NCI-H1105 (cell line): ENCODE measurements at regions not wholly inside any gene's neighbourhood (a gene's known extent, or its start where the extent isn't known, plus 50 kb on each side); places are given as distances from the start of the nearest gene placed in this dataset.

Source experiments
- DNase-seq: peaks from one replicate; lab custom pipeline; 2025; lab: John Stamatoyannopoulos, UW

DNA sequence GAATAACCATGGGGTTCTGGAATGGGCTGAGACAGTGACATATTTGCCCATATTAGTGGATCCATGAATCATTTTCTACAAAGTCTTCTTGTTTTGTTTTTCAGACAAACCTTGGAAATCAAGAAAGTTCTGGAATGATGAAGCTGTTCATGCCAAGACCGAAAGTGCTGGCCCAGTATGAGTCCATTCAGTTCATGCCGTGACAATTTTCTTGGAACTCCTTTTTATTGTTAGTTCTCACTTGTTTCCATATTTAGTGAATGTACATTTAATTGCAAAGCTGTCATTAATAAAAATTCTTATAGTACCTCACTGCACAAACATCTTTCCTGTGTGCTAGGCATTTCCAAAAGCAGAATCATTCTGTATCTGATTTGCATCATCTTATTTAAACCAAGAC is 100.6 kb upstream of the KCNJ15 start:
- DNase-seq, result no peak

DNA sequence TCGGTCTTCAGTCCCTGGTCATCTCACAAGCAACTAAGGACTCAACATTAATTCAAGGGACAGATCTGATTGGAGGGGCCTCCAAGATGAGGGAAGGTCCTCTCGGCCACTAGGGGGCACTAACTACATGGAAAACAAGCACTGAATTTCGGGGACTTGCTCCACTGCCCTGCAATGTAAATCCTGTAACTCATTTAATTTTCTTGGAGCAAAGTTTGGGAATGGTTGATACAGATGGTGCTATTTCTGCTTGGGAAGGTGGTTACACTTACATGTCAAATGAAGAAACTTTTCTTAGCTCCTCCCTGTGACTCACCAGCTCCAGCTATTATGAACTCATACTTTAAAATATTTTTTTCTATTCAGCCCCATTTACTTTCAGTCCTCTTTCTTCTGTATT is 97.4 kb upstream of the KCNJ15 start:
- peak; percentile 37 for DNase-seq

DNA sequence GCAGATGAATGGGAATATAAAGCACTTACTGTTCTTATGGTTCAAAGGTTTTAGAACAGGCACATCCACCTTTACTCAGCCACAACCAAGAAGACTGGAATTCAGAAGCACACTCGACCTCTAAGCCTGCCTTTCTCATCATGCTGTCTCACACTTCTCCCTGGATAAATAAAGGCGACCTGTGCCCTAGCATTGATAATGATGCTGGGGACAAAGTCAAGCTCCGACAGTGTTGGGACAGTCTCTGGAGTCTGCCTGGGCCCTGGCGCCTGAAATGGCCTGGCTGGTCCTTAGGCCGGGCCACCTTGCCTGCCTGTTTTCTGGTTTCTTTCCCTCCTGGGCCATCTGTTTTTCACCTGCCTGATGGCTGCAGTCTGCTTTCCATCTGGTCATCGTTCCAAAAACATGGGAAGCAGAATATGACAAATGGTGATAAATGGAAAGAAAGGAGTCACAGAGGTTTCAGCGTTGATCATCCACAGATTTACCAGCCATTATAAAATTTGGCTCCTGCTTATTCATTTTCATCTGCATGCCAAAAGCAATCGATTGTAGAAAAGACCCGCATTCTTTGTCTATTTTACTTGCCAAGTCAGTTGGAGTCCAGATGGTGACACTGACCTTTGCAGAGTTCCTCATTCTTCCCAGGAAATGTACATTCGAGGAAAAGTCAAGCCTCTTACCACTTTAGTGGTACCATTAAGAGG is 91.2 kb upstream of the KCNJ15 start:
- DNase-seq, result no peak

DNA sequence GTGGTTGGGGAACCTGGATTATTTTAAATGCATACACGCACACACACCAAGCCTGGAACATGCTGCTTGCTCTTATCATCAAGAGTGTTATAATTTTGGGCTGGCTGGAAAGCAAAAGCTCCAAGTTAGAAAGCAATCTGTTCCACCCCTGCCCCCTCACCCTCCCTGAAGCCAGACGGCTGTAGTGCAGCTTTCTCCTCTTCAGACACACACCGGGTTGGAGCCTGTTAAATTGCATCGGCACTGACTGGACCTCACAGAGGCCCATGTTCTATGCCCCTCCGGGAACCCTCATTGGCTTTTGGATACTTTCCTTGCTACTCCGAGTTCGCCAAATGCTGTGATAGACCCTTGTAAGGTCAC is 90.6 kb upstream of the KCNJ15 start:
- DNase-seq, result no peak

DNA sequence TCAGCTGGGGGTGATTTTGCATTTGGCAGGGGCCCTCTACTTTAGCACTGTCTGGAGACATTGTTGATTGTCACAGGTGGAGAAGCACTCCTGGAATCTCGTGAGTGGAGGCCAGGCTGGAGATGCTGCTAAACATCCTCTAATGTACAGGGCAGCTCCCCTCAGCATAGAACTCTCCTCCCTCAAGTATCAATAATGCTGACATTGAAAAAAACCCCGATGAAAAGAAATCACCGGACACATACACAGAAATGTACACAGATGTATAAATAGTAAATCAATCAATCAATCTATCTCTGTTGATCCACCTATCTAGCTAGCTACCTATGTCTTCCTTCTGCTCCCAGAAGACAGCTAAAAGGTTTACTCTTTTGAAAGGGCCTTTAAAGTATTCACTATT is 89.4 kb upstream of the KCNJ15 start:
- no peak for DNase-seq

DNA sequence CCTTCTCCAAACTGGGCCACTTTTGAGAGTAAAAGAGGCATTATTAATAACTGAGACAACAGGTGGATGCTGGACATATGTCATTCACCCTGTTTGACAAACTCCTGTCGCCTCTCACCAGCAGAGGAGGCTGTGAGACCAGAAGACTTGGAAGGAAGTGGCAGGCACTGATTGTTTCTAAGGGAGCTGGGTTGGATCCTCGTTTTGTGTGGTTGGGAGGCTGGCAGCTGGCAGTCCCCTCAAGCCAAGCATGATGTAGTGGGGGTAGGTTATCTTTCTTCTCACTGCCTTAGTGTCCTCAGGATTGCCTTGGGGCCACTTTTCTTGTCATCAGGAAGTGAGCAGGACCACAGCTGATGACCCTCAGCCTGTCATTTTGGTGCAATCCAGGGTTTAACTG is 86.5 kb upstream of the KCNJ15 start:
- no peak for DNase-seq

DNA sequence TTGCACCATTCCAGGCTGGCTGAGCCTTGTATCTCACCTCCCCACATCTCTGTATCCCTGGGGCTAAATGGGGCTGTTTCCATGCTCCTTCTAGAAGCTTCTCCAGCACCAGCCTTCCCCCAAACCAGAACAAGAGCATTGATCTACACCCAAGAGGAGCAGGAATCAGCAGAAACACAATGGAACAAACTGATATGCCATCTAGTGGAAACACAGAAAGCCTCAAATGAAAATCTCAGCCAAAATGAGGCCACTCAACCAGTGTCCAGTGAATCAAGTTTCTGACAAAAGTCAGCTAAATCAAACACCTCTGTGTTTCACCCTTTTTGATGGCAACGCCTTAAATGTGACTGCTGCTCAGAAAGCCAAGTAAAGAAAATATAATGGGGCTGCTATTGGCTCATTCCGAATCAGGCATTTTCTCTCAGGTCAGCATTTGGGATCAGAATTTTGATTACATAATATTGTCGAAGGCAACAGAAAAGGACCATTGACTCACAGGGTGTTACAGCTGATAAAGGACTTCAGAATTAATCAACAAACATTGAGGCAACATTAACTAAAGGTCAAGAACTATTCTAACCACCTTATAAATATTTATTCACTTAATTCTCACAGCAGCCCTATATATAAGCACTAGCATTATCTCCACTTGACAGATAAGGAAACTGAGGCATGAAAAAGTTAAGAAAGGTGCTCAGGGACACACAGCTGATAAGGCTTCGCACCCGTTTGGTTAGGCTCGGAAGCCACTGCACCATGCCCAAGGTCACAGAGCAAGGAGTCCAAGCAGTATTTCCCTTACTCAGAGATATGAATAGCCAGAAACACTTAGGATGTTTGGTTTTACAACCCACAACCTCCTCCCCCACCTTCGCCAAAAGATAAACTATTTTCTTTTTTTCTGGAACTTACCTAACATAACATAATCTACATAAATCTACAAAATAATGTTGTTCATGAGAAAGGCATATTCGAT is 85.8 kb upstream of the KCNJ15 start:
- DNase-seq, result no peak

DNA sequence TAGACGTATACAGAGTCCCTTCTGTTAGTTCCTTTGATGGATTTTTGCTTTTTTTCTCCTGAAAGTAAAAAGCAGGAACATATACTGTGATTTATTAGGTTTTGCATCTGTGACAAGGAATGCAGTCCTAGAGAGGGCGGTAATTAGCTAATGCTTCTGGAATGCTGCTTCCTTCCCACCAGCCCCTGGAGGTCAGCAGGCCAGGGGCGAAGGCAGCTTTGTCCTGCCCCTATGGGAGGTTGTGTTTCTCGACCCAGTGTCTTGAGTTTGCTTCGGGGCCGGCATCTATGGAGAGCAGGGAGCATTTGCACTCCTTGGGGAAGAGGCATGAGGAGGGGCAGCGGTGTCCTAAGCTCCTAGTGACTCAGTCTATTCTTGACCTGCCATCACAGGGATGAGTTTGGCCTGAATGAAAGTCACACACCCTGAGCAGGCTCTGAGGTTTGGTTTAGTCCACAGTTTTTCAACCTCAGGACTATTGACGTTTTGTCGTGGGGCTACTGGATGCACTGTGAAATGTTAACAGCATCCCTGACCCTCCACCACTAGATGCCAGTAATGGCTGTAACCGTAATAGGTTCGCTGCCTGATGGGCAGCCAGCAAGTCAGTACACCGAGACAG is 85.0 kb upstream of the KCNJ15 start:
- DNase-seq, result no peak

DNA sequence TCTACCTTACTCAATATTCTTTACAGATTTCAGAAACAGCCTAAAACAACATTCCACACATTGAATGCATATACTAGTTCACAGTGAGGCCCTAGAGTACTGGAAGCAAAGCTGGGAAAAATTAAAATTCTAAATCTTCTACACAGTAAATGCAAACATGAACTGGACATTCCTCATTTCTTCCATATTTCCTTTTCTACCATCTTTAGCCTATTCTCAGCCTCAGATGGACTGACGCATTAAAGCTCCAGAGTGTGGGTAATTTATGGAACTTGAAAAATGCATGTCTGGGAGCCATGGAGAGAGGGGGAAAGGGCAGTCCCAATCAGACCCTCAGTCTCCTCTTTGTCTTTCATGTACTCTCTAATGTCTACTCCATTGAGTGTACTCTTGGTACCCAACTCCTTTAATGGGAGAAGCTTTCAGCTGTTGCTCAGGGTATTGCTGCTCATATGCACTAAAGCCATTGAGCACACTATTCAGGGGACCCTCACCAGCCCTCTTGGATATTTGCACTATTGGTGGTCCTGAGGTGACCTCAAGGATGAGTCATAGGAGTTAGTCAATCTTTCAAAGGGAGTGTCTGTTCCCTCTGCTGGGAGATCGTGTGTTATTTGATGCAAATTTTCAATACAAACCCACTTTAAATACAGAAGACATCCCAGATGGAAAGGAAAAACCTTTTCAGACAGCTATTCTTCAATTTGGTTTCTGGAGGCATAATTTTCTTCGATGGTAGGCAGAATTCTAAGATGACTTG is 83.3 kb upstream of the KCNJ15 start:
- no peak for DNase-seq

DNA sequence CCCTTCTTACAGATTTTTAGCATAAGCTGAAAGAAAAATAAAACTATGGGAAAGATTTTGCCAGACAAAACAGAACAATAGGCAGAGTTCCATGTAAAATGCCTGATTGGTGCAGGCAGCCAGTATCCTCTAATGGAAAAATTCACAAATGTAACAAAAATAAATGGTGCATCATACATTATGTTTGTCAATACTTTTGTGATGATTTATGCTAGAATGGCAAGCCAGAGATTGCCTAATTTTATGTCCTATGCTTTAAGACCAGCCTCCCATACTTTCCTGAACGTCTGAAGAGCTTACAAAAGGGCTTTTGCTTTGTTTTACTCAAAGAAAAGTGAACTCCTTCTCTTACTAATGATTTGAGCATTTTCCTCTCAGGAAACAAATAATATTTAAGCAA is 81.5 kb upstream of the KCNJ15 start:
- DNase-seq, result no peak

DNA sequence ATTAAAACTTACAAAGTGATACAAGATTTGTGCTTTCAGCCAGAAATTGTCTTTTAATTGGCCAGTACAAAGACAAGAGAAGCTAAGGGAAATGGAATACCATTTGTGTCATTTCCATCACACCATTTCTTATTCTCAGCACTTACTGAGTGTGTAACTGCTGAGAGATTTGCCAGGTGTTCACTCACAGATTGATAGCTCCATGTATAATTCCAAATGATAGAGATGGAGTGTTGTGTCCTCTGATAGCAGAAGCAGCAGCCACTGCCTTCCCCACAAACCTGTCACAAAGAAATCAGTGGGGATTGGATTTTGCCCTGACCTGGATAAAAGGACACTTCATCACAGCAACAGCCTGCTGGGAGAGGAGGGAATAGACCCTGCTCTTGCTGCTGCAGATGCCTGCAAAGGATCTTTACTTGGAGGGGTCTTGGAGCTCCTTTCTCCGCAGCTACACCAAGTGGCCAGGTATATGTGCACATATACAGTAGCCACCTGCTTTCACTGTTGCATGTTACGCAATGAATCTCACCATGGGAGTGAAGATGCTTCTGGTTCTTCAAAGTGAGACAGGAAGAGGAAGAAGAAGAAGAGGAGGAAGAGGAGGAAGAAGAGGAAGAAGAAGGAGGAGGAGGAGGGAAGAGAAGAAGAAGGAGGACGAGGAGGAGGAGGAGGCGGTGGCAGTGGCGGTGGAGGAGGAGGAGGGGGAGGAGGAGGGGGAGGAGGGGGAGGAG is 78.7 kb upstream of the KCNJ15 start:
- DNase-seq, result no peak

DNA sequence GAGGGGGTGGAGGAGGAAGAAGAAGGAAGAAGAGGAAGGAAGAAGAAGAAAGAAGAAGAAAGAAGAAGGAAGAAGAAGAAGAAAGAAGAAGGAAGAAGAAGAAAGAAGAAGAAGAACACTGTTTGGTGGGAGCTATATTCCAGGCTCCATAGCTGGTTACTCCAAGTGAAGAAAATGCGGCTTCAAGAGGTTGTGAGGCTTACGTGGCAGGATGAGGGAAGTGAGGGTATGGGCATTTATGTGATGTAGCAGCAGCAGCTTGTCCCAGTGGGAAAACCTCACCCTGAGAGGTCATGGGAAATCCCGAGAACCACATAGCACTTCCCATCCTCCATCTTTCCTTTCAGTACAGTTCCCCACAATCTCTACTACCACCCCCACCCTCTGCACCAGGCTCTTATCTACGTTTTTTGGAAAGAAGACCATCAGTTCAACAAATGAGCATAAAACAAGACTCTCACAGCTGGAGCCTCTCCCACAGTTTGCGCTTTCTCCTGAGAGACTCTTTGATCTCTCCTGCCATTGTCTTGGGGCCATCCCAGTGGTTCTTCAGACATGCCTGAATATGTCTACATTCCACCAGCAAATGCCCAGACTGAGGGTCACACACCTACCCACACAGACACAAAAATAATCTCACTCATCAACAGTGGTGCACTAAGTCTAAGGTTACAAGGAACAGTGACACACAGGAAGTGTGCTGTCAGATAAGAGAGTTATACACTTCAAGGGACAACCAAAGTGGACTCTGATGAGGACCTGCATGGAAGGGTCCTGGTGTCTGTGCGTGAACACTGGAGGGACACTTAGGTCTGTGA is 77.9 kb upstream of the KCNJ15 start:
- no peak for DNase-seq

DNA sequence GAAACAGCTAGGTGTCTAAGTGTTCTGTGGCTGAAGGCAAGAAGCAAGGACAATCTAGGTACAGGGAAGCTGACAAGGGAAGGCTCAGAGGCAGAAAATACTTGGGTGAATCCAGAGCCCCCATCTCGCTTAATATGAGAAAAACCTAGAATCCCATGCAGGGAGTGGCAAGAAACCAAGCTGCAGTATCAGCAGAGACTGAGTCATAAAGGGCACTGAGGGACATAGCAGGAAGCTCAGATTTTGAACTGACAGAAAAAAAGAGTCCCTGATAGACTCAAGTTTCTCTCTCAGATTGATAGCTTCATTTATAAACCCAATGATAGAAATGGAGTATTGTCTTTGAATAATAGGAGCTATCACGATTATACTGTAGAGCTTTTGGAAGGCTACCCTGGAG is 77.3 kb upstream of the KCNJ15 start:
- DNase-seq, result no peak

DNA sequence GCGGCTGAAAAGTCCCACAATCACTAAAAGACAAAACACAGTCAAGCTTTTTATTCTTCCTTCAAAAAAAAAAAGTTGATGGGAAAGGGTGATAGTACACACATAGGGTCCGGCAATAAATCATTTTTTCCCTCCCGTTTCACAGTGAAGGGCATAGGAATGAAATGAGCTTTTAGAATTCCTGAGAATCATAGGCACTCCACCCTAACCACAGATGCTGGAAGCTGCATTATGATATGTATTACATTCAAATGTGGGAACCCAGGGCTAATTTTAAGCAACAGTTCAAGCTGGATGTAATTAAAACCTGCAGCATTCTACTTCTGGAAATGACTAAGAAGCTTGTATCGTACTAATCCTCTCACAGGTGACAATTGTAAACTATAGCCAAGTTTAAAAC is 75.7 kb upstream of the KCNJ15 start:
- no peak for DNase-seq

DNA sequence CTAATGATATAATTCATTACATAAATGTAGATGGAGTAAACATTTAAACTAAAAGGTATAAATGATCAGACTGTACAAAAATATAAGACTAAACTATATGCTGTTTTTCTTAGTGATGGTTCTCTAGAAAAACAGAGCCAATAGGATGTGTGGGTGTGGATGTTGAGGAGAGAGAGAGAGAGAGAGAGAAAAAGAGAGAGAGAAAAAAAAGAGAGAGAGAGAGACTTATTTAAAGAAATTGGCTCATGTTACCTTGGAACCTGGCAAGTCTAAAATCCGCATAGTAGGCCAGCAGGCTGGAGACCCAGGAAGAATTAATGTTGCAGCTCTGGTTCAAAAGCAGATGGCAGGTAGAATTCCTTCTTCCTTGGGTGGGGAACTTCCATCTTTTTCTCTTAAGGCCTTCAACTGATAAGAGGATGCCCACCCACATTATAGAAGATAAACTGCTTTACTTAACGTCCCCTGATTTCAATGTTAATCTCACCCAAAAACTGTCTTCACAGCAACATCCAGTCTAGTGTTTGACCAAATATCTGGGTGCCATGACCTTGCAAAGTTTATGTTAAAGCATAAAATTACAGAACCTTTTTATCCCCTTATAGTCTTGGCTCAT is 74.3 kb upstream of the KCNJ15 start:
- no peak for DNase-seq

DNA sequence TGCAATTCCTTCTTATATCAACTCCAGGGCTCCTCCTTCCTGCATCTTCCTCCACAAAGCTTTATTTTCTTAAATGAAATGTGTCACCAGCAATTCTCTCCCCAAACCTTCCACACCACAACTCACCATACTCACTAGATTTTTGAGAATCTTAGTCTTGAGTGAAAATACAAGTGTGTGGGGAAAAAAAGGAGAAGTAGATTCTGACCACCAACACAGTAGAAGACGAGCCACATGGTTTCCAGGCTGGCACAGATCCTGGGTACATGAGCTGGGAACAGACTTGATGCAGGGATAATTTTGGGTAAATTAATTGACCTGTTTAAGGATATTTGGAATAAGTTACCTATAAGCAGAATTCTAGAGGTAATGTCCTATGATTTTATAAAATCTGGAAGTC is 72.8 kb upstream of the KCNJ15 start:
- DNase-seq, result no peak

DNA sequence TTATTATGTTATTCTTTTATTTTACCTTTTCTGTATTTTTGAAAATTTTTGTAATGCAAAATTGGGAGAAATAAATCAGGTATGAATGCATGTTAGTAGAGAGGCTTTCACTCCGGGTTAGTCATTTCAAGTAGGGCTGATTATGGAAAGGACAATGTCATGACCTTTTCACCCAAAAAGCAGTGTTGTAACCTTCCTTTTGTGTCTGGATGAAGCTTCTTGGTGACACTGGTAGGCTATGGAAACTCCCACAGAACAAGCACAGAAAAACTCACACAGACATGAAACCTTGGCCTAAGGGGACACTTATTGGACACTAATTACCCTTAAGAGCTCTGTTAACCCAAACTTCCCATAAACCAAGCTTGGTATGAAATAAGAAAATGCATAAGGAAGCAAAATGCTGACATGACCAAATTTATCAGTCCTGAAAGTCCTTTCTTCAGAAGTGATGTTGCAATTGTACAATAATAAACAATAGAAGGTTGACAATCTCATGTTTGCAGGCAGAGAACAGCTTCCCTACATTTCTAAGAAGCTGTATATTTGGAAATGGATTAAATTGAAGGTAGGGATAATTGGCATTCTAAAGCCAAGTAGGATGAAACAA is 70.0 kb upstream of the KCNJ15 start:
- no peak for DNase-seq

DNA sequence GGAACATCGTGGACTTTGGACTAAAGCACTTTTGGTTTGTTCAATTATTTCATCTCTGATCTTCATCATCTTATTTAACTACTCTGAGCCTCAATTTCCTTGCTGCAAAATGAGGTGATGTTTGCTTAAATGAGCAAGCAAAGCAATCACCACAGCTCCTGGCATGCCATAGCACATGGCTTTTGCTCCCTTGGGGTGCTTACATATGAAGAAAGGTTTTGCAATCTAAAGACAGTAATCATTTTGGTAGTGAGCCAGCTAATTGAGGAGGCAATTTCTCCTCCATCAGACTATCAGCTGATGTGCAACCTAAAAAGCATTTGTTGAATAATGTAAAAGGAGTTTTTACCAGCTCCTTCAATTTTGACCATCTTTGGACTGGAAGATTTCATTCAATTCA is 68.8 kb upstream of the KCNJ15 start:
- no peak for DNase-seq

DNA sequence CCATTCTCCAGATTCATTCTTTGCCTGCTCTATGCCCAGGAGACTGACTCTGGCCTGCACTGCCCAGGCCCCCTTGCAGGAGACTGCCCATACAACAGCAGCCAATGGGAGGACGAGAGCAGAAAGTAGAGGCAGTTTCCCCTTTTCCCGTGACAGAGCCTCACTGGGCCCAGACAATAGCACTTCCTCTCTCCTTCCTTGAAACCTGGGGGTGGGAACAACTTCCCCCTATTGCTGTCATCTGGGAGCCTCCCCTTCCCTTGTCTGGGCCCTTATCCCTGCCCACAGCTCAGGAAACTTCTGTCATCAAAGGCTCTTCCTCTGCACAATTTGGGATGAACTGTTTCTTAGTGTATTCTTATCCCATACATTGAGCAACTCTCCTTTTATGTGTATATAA is 60.8 kb upstream of the KCNJ15 start:
- no peak for DNase-seq

DNA sequence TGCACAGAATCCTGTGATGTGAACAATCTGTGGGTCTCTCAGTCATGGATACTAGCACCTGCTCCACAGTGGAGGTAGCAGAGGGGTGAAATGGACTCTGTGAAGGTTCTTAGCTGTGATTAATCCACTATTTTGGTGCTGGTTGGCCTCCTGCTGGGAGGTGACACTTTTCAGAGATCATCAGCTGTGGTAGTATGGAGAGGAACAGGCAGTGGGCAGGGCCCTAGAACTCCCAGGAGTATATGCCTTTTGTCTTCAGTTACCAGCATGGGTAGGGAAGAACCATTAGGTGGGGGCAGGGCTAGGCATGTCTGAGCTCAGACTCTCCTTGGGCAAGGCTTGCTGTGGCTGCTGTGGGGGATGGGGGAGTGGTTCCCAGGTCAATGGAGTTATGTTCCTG is 54.0 kb upstream of the KCNJ15 start:
- DNase-seq, result no peak
